ENCODE measurements at regions not wholly inside any gene's neighbourhood (a gene's known extent, or its start where the extent isn't known, plus 50 kb on each side); places are given as distances from the start of the nearest gene placed in this dataset.

- no peaks in the 10 kb centered on the region for H3K27me3 ChIP-seq (replicated peaks)
- no peak overlapping the region for H3K27ac ChIP-seq
- H3K4me1 ChIP-seq (replicated peaks) = no peaks in the 10 kb centered on the region
- peaks cover 2% of the 10 kb centered on the region; the same call in 1 of the 2 replicates for H3K9me3 ChIP-seq (replicated peaks)
- H3K4me3 ChIP-seq = no peak overlapping the region
- no peaks in the 10 kb centered on the region for H3K36me3 ChIP-seq
- DNase-seq (ENCODE audit: low read depth in 1 of 2, low spot score in 2 of 2) = no peak
Observed at GRCh38 chr5:118551716-118552115, 436.6 kb downstream of the DTWD2 start.

GRCh38 chr5:118551031-118551430 is 437.3 kb downstream of the DTWD2 start:
- peaks cover 2% of the 10 kb centered on the region; the same call in 1 of the 2 replicates for H3K9me3 ChIP-seq (replicated peaks)
- no peaks in the 10 kb centered on the region for H3K36me3 ChIP-seq
- H3K4me1 ChIP-seq (replicated peaks) = no peaks in the 10 kb centered on the region
- H3K27ac ChIP-seq = no peak overlapping the region
- no peaks in the 10 kb centered on the region for H3K27me3 ChIP-seq (replicated peaks)
- DNase-seq (ENCODE audit: low read depth in 1 of 2, low spot score in 2 of 2) = no peak
- H3K4me3 ChIP-seq = no peak overlapping the region

GRCh38 chr5:118548761-118549720 is 439.3 kb downstream of the DTWD2 start:
- DNase-seq (ENCODE audit: low read depth in 1 of 2, low spot score in 2 of 2) = no peak
- peaks cover 2% of the 10 kb centered on the region; the same call in 1 of the 2 replicates for H3K9me3 ChIP-seq (replicated peaks)
- H3K4me3 ChIP-seq = no peak overlapping the region
- no peaks in the 10 kb centered on the region for H3K27me3 ChIP-seq (replicated peaks)
- no peak overlapping the region for H3K27ac ChIP-seq
- H3K4me1 ChIP-seq (replicated peaks) = no peaks in the 10 kb centered on the region
- no peaks in the 10 kb centered on the region for H3K36me3 ChIP-seq

- H3K4me3 ChIP-seq = no peak overlapping the region
- H3K27ac ChIP-seq = no peak overlapping the region
- no peaks in the 10 kb centered on the region for H3K27me3 ChIP-seq (replicated peaks)
- no peaks in the 10 kb centered on the region for H3K36me3 ChIP-seq
- no peak for DNase-seq (ENCODE audit: low read depth in 1 of 2, low spot score in 2 of 2)
- H3K4me1 ChIP-seq (replicated peaks) = no peaks in the 10 kb centered on the region
- H3K9me3 ChIP-seq (replicated peaks) = peaks cover 2% of the 10 kb centered on the region; the same call in 1 of the 2 replicates
Observed at GRCh38 chr5:118545470-118545869, 442.9 kb downstream of the DTWD2 start.

- Histone ChIP-seq H3K27me3 (replicated peaks) (no peaks in the 10 kb centered on the region), H3K27ac (no peak overlapping the region), H3K4me1 (replicated peaks) (no peaks in the 10 kb centered on the region), H3K4me3 (no peak overlapping the region), H3K36me3 (no peaks in the 10 kb centered on the region), H3K9me3 (replicated peaks) (peaks cover 2% of the 10 kb centered on the region; the same call in 1 of the 2 replicates)
- DNase-seq (ENCODE audit: low read depth in 1 of 2, low spot score in 2 of 2) = no peak
Observed at GRCh38 chr5:118544887-118545449, 443.4 kb downstream of the DTWD2 start.

- Histone ChIP-seq H3K4me1 (replicated peaks) (no peaks in the 10 kb centered on the region), H3K36me3 (no peaks in the 10 kb centered on the region), H3K27ac (no peak overlapping the region), H3K9me3 (replicated peaks) (peaks cover 3% of the 10 kb centered on the region; the same call in 1 of the 2 replicates), H3K27me3 (replicated peaks) (no peaks in the 10 kb centered on the region), H3K4me3 (no peak overlapping the region)
- no peak for DNase-seq (ENCODE audit: low read depth in 1 of 2, low spot score in 2 of 2)
Observed at GRCh38 chr5:118533923-118534322, 454.4 kb downstream of the DTWD2 start.

- no peak for DNase-seq (ENCODE audit: low read depth in 1 of 2, low spot score in 2 of 2)
- H3K36me3 ChIP-seq = no peaks in the 10 kb centered on the region
- H3K4me1 ChIP-seq (replicated peaks) = no peaks in the 10 kb centered on the region
- H3K4me3 ChIP-seq = no peak overlapping the region
- H3K9me3 ChIP-seq (replicated peaks) = peaks cover 3% of the 10 kb centered on the region; the same call in 1 of the 2 replicates
- H3K27ac ChIP-seq = no peak overlapping the region
- H3K27me3 ChIP-seq (replicated peaks) = no peaks in the 10 kb centered on the region
Observed at GRCh38 chr5:118533156-118533555, 455.2 kb downstream of the DTWD2 start.

GRCh38 chr5:118531276-118531675 is 457.1 kb downstream of the DTWD2 start:
- Histone ChIP-seq H3K9me3 (replicated peaks) (peaks cover 3% of the 10 kb centered on the region; the same call in 1 of the 2 replicates), H3K4me3 (no peak overlapping the region), H3K27ac (no peak overlapping the region)

GRCh38 chr5:118529361-118530144 is 458.8 kb downstream of the DTWD2 start:
- Histone ChIP-seq H3K4me3 (no peak overlapping the region), H3K36me3 (no peaks in the 10 kb centered on the region), H3K27me3 (replicated peaks) (no peaks in the 10 kb centered on the region)

More at GRCh38 chr5:118531276-118531675, 457.1 kb downstream of the DTWD2 start:
- no peaks in the 10 kb centered on the region for H3K27me3 ChIP-seq (replicated peaks)
- no peaks in the 10 kb centered on the region for H3K4me1 ChIP-seq (replicated peaks)
- no peak for DNase-seq (ENCODE audit: low read depth in 1 of 2, low spot score in 2 of 2)
- H3K36me3 ChIP-seq = no peaks in the 10 kb centered on the region

GRCh38 chr5:118522626-118523025 is 465.7 kb downstream of the DTWD2 start:
- no peak for DNase-seq (ENCODE audit: low read depth in 1 of 2, low spot score in 2 of 2)
- Histone ChIP-seq H3K4me1 (replicated peaks) (no peaks in the 10 kb centered on the region), H3K36me3 (no peaks in the 10 kb centered on the region)

More at GRCh38 chr5:118529361-118530144, 458.8 kb downstream of the DTWD2 start:
- H3K4me1 ChIP-seq (replicated peaks) = no peaks in the 10 kb centered on the region
- H3K27ac ChIP-seq = no peak overlapping the region
- no peak for DNase-seq (ENCODE audit: low read depth in 1 of 2, low spot score in 2 of 2)
- H3K9me3 ChIP-seq (replicated peaks) = peaks cover 3% of the 10 kb centered on the region; the same call in 1 of the 2 replicates

GRCh38 chr5:118520771-118521415 is 467.5 kb downstream of the DTWD2 start:
- Histone ChIP-seq H3K27me3 (replicated peaks) (no peaks in the 10 kb centered on the region), H3K27ac (no peak overlapping the region), H3K9me3 (replicated peaks) (no peaks in the 10 kb centered on the region), H3K4me1 (replicated peaks) (no peaks in the 10 kb centered on the region), H3K4me3 (no peak overlapping the region), H3K36me3 (no peaks in the 10 kb centered on the region)
- DNase-seq (ENCODE audit: low read depth in 1 of 2, low spot score in 2 of 2) = no peak

More at GRCh38 chr5:118522626-118523025, 465.7 kb downstream of the DTWD2 start:
- Histone ChIP-seq H3K9me3 (replicated peaks) (no peaks in the 10 kb centered on the region), H3K27me3 (replicated peaks) (no peaks in the 10 kb centered on the region), H3K27ac (no peak overlapping the region), H3K4me3 (no peak overlapping the region)

- Histone ChIP-seq H3K27me3 (replicated peaks) (no peaks in the 10 kb centered on the region), H3K36me3 (no peaks in the 10 kb centered on the region), H3K27ac (no peak overlapping the region), H3K4me3 (no peak overlapping the region), H3K9me3 (replicated peaks) (no peaks in the 10 kb centered on the region), H3K4me1 (replicated peaks) (no peaks in the 10 kb centered on the region)
- no peak for DNase-seq (ENCODE audit: low read depth in 1 of 2, low spot score in 2 of 2)
Observed at GRCh38 chr5:118519466-118519865, 468.9 kb downstream of the DTWD2 start.

GRCh38 chr5:118518720-118519119 is 469.6 kb downstream of the DTWD2 start:
- no peak for DNase-seq (ENCODE audit: low read depth in 1 of 2, low spot score in 2 of 2)
- H3K4me3 ChIP-seq = no peak overlapping the region
- no peaks in the 10 kb centered on the region for H3K36me3 ChIP-seq
- no peaks in the 10 kb centered on the region for H3K9me3 ChIP-seq (replicated peaks)
- H3K4me1 ChIP-seq (replicated peaks) = no peaks in the 10 kb centered on the region
- H3K27me3 ChIP-seq (replicated peaks) = no peaks in the 10 kb centered on the region
- H3K27ac ChIP-seq = no peak overlapping the region

Measured in SJSA1 (cell line).